CD4-positive, alpha-beta T cell treated with Interleukin-12 subunit alpha and Interleukin-12 subunit beta, for 1 hour (primary cell): ENCODE measurements at regions not wholly inside any gene's neighbourhood (a gene's known extent, or its start where the extent isn't known, plus 50 kb on each side); places are given as distances from the start of the nearest gene placed in this dataset.
"Not testable (repeated sequence)": the region's sequence is repeated elsewhere in the genome, so short reads cannot be mapped to it uniquely, and the experiment has no call there.

Source experiments
- DNase-seq: peaks from one replicate; pipeline ENCODE4 v3.0.0-alpha.2; 2020

DNA sequence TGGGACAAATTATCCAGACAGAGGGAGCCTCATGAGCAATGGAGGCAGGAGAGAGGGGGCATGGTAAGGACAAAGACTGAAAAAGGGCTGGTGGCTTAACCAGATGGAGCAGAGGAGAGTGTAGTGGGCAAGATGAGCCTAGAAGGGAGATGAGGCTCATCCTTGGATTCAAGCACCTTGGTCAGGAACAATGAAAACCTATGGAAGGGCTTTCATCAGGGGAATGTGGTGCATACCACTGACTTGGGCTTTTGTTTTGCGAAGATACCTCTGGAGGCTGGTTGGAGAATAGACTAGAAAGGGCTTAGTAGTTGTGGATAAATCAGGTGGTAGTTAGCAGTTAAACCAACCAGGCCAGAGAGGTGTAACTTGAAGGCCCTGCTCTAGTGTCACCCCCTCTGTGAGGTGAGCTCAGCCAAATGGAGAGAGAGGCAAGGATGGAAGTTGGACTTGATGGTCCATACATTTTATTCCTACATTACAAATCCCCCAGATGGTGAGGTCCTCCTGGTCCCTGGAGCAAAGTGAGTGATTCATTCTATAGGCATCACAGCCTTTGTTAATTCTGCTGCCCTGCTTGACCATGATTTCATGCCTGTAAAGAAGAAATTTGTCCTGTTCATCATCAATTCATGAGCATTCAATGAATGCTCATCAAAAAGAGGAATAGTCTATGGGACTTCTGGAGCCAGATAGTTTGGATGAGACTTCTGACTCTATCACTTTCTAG, 264.8 kb upstream of the IGFBP7 start:
- DNase-seq, result no peak

DNA sequence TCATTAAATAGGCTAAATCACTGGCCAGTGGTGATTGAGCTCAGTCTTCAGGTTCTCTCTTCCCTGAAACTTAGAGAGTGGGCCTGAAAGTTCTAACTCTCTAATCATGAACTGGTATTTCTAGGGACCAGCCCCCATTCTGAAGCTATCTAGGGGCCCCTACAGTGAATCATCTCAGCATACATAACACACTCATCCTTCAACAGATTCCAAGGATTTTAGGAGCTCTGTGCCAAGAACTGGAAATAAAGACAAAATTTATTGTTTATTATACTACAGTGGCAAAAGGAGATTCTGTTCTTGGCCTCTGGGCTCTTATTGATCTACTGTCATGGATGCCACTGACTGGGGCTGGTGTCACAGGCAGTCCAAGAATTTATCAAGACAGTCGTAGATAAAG, 263.8 kb upstream of the IGFBP7 start:
- no peak for DNase-seq

DNA sequence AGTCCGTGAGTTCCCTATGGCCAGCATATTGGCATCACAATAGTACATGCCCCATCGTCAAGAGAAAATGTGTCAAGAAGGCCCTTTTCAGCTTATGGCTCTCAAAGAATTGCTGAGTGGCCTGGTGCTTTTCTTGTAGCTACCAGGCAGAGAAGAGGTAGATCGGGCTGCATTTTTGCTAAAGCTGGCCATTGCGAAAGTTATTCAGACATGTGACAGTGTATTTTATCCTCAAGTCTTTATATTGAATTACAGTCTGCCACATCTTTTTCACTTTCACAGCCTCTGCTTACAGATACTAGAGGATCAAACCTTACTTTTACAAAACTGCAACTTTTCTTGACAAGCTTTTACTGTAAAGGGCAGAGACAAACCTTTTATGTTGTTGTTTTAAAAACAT, 261.5 kb upstream of the IGFBP7 start:
- DNase-seq, result no peak

DNA sequence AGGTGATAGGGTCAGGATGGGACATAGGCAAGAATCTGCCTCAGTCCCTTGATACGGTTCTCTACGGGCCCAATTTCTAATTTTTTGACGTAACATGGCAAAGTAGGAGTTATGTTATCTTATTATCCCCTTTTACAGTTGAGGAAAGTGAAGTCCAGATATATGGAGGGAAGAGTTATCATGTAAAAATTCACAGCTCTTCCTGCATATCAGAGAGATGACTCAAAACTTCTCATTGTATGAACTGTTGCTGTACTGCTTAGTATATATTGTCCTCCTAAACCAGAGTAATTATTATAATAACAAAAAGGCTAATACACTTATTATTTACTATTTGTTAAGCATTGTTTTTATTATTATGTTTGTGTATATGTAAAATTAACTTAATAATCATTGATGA, 260.5 kb upstream of the IGFBP7 start:
- no peak for DNase-seq

DNA sequence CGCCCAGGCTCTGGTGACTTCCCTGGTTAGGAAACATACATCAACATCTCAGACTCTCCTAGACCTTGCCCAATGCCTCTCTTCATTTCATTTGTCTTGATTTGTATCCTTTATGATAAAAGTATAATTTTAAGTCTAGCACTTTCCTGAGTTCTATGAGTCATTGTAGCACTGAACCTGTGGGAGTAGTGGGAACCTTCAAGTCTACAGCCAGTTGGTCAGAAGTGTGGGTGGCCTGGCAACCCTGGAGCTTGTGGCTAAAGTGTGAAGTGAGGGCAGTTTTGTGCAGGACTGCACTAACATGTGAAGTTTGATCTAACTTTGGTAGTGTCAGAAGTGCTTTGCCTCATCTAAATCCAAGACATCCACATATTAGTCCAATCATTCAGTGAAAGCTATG, 259.3 kb upstream of the IGFBP7 start:
- DNase-seq, result no peak

DNA sequence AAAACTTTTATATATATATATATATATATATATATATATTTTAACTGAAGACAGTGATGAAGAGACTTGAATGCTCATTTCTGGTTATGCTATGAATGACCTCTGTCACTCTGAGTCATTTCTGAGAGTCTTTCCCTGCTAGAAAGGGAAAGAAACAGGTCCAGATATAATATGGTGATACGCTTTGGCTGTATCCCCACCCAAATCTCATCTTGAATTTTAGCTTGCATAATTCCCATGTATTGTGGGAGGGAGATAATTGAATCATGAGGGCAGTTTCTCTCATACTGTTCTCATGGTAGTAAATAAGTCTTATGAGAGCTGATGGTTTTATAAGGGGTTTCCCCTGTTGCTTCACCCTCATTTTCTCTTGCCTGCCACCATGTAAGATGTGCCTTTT, 254.1 kb upstream of the IGFBP7 start:
- no peak for DNase-seq

DNA sequence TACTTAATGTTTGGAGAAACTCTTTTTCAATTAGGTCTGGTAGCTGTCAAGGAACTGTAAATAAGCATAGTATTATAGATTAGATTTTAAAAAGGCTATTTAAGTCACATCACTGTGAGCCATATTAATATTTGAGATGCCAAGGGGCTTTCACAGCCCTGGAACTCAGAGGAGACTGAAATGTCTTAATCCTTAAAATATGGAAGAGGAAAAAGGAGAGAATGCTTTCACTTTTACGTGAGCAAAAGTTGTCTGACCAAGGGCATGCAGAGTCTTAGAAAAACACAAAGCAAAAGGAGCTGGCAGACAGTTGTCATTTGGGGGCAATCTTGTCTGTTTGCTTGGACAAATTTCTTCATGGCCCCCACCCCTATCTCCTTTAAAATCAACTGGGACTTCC, 253.2 kb upstream of the IGFBP7 start:
- DNase-seq, result no peak

DNA sequence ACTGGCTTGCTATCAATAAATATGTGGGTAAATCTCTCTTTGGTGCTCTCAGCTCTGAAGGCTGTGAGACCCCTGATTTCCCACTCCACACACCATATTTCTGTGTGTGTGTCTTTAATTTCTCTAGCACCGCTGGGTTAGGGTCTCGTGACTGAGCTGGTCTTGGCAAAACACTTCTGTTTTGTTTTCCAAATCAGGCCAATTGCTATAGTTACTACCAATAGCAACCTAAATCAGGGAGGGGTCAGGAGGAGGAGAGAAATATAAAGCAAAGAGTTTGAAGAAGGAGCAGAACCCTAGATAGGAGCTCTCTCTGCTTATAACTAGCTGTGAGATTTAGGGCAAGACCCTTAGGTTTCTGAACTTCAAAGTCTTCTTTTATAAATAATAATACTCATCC, 250.5 kb upstream of the IGFBP7 start:
- DNase-seq, result no peak

DNA sequence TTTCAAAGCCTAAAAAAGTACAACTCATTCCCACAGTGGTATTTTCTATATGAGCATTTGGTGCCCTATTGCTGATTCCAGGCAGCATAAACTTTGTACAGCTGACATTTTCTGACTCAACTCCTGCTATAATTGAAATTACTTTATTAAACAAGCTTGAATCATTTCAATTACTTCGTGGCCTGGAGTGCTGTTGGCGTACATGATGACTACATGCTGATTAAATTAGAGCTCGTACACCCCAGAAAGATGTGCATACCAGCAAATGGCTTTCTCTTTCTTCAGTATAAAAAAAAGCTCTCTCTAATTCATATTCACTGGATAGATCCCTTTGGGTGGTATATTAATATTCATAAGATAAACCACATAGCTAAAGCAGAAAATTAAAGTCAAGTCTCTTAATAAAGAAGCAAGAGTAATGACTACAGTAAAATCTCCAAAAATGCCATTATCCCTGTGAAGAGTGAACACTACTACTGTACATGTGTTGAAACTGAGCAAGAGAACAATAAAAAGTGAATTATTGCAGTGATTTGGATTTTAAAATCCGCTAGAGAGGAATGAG, 245.0 kb upstream of the IGFBP7 start:
- DNase-seq, result no peak

DNA sequence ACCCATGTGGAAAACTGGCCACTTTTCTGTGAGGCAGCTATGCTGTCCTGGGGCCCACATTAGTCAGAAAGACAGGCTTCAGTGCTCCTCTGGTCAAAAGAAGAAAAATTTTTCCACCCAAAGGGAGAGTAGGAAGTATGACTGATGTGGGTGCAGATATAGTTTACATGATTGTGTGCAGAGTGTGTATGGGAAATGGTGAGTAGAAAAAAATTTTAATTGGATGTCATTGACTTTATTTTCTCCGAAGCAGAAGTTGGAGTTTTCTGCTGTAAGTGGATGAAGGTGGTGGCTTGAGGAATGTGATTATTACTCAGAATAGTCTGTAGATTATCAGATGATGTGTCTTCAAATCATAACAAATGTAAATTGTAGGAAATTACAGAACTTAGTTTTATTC, 241.5 kb upstream of the IGFBP7 start:
- no peak for DNase-seq

DNA sequence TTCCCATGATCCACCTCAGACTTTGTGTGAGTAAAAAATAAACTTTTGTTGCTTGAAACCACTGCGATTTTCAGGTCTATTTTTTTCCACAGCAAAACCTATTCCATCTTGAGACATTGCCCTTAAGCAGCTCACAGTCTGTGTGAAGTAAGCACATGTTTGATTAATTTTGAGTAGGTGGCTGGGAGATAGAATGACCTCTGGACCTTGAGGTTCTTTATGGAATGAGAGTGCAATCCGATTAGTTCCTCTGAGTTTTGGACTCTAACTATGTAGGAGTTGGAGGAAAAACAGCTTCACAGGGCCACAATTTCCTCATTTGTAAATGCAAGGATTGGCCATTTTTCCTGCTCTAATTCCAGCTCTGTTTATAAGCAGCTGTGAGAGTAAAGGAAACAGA, 234.1 kb upstream of the IGFBP7 start:
- DNase-seq, result no peak

DNA sequence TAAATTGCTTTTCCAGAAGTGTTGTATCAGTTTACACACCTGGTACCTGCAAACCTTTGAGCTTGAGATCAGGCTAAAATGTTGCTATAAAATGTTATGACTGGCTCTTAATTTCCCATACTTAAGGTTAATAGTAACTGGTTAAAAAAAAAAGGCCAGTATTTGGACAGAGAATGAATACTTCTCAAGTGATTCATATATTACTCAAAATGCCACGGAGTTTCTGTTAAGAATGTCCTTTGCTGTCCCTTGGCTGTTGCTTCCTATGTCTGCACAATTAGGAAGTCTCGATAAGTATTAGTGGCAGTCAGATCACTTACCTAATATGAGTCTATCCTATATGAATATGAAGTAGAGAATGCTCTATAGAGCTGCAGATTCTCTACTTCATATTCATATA, 232.2 kb upstream of the IGFBP7 start:
- DNase-seq, result no peak

DNA sequence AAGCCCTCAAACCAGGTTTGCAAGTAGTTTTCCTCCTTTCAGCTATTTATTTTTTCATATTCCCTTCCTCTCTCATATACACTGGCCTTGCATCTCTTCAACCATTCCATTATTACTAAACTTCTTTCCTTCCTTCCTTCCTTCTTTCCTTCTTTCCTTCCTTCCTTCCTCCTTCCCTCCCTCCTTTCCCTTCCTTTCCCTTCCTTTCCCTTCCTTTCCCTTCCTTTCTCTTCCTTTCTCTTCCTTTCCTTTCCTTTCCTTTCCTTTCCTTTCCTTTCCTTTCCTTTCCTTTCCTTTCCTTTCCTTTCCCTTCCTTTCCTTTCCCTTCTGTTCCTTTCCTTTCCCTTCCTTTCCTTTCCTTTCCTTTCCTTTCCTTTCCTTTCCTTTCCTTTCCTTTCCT, 228.7 kb upstream of the IGFBP7 start:
- DNase-seq, result not testable (repeated sequence)

DNA sequence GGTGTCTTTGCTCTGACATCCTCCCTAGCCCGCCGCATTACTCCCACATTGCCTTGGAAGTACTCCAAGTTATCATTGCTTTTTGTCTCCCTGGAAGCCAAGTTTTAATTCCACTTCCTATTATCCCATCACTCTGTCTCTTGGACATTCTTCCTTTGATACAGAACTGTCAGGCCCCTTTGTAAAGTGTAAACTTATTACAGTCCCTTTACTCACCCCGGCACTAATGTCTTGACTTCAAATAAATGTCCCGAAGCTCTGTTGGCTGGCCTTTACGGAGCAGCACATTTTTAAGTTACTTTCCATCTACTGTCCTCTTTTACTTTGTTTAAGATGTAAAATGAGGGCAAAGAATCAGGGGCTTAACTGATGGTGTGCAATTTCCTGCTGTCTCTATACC, 223.5 kb upstream of the IGFBP7 start:
- DNase-seq, result no peak

DNA sequence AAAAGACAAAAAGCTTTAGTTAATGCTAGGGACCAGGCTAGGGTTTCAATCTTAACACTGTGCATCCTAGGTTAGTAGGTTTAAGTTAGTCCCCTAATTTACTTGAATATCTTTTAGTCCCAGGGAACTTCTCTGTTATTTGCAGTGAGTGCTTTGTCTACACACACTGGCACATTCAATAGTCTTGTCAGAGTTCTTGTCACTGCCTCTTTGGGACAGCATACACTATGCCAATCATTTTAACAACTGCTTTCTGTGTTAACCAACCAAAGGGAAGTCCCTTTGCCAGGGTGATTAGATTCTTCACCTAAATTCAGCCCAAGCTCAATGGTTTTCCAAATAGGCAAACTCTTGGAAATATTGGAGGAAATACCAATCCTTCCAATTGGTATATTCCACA, 221.8 kb upstream of the IGFBP7 start:
- DNase-seq, result no peak

DNA sequence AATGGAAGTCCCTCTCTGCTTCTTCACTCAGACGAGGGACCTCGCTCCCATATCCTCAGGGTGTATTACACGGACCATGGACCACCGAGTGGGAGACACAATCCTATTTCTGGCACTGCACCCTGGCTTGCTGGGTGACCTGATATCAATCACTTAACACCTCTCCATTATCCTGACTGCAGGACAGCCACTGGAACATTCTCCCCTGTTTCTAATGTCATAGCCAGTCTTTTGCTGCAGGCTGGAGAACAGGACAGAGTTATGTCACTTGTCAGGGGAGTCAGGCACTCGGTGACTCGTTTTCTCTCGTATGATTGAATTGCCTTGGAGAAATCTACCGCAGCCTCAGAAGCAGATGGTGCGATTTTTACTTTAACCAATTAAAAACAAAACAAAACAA, 219.1 kb upstream of the IGFBP7 start:
- no peak for DNase-seq

DNA sequence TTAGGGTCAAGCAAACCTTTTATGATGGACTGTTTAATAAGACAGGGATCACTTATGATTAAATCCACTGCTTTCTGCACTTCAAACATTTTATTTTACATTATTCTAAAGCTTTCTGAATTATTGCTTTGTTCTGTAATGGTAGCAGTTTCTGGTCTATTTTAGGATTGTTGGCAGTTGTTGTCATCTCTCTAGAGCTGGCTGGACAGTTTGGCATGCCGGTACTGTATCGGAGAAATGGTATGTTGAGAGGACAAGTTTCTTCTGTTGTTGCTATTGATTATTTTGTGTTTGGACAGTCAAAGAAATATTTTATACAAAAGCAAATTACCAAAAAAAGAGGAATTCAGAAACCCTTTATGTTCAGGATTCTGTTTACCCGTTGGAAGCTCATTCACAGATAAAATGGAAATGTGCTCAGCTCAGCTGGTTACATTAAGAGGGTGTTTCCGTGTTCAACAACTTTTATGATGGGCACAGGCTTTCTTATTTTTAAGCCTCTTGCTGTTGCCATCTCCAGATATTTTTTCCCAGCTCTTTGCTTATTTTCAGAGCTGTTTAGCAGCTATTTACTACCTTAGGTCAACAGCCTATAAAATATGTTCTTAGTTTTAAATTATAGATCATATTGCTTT, 214.6 kb upstream of the IGFBP7 start:
- no peak for DNase-seq

DNA sequence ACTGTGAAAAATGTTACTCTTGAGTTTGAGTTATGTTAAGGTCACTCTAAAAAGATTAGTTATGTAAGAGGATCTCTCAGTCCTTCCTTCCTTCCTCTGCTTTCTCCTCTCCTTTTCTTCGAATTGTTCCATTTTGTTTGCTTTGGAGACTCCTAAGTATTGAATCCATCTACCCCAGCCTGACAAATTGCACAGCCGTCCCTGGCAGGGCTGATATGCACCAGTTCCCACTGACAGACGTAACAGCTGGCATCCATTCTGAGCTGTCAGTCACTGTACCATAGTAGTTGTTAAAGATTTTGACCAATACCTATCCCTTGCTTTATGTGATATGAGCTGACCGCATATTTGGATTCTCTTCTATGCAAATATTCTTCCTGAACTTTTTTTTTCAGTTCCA, 210.7 kb upstream of the IGFBP7 start:
- DNase-seq, result no peak

DNA sequence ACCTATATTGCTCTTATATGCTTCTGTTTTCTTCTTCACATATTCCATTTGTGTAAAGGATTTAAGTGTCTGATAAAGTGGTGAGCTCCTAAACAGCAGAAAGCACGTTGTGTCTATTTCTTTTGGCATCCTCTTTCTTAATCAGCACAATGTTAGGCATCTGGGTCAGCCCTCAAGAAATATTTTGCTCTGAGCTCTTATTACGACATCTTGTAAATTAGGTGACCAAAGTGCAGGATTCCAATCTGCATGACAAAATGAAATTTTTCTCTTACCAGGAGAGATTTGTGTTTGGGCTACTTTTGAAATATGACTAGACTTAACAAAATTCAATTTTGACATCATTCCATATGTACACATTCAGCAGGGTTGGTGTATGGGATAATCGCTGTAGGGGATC, 210.0 kb upstream of the IGFBP7 start:
- no peak for DNase-seq

DNA sequence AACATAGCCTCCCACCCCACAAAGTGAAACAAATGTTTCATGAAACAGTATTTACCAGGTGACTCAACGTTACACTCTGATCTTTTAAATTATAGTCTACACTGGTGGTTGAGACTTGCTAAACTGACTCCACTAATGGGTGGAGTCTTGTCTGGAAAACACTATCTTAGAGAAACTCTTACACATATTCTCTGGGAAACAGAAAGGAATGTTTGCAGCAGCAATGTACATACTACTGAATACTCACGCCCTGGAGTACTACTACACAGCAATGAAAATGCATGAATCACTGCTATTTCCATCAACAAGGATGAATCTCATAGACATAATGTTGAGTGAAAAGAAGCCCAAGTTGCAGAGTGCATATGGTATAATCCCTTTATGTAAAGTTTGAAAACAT, 208.5 kb upstream of the IGFBP7 start:
- DNase-seq, result no peak

DNA sequence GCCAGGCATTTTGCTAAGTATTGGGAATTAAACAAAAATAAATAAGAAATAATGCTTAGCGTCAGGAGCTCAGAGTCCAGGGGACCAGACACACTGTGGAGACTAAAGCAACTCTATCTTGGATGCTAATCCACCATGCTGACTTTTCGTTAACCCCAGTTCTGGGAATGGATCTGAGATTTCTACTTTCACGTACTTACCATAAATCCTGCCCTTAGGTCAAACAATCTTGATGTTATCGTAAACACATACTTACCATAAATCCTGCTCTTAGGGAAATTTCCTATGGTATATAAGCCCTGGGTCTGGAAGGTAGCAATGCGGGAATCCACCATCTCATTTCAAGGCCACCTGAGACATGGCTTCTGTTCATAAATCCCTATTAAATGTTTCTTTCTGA, 204.5 kb upstream of the IGFBP7 start:
- DNase-seq, result no peak

DNA sequence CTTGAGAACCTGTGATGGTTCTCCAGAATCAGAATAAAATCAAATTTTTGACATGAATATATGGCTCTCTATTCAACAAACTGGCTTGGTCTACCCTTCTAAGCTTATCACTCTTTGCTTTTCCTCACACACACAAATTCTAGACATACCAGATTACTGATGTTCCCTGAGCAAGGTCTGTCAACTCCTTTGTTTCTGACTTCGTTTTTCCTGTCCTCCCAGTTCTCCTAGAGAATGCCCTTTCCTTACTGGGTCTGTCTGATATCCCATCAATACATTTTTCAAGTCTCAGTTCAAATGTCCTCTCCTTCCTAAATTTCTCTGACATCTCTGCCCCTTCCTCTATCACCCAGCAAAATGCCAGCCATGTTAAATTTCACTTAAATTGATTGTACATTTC, 202.1 kb upstream of the IGFBP7 start:
- no peak for DNase-seq

DNA sequence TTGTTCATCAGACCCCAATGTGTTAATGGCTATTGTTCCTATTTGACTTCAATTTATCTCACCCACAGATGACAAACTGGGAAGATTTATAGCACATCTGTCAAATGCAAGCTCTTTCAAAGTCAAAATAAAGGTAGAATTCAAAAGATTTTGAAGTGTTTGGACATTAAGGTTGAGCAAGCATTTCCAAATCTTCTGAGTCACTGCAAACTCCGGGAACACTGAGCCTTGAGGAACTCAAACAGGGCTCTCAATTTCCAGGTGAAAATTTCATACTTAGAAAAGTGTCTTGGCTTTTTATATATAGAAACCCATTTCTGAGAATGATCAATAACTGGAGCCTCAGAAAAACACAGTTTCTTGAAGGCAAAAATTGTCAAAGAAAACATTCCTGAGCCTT, 199.5 kb upstream of the IGFBP7 start:
- DNase-seq, result no peak

DNA sequence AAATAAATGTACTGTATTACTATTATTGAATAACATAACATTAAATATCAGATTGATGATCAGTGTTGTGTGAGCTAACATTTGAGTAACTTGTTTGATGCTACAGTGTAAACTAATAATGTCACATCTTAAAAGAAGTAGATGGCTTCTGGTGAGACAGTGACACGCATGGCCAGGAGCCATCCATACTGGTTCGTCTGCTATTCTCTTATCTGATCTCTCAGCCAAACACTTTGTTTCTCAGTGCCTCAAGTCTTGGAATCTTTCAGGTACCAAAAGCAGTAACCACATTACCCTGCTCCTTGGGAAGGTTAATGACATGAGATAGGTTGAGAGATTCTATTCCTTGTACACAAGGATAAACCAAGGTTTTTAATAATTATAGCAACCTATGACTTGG, 198.1 kb upstream of the IGFBP7 start:
- DNase-seq, result no peak

DNA sequence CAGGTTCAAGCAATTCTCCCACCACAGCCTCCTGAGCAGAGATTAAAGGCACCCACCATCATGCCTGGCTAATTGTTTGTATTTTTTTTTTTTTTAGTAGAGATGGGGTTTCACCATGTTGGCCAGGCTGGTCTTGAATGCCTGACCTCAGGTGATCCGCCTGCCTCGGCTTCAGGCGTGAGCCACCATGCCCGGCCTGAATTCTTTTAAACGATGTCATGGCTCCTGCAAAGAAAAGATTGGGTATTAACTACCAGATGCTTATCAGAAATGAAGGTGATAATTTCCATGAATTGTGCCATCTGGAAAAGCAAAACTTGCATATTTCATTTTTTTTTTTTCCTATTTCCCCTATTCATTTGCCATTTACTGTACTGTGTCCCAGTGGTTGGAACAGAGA, 195.7 kb upstream of the IGFBP7 start:
- no peak for DNase-seq
